ENCODE measurements at regions not wholly inside any gene's neighbourhood (a gene's known extent, or its start where the extent isn't known, plus 50 kb on each side); places are given as distances from the start of the nearest gene placed in this dataset.

- Histone ChIP-seq H3K36me3 (ENCODE audit: low read length) (no peaks in the 10 kb centered on the region), H3K4me2 (ENCODE audit: low read depth, low read length, poor library complexity, severe bottlenecking) (no peak overlapping the region), H3K79me2 (ENCODE audit: insufficient read depth, low read length) (no peaks in the 10 kb centered on the region), H3K4me3 (ENCODE audit: insufficient read depth, low read length, poor library complexity, severe bottlenecking) (no peak overlapping the region), H3K9ac (ENCODE audit: low read length) (no peak overlapping the region), H3K27ac (ENCODE audit: low read depth, low read length) (no peak overlapping the region), H3K27me3 (ENCODE audit: low read length) (no peaks in the 10 kb centered on the region), H3K9me2 (replicated peaks; ENCODE audit: insufficient read depth, low read length) (no peaks in the 10 kb centered on the region), H3F3A (ENCODE audit: insufficient read depth) (no peaks in the 10 kb centered on the region), H4K20me1 (ENCODE audit: low read depth, low read length) (no peaks in the 10 kb centered on the region), H2AFZ (ENCODE audit: low read depth, low read length, severe bottlenecking) (no peak overlapping the region), H3K9me3 (ENCODE audit: insufficient read depth, low read length) (no peaks in the 10 kb centered on the region)
- TF ChIP-seq EZH2phosphoT487 (conservative IDR thresholded peaks at IDR 0.05; ENCODE audit: low read length) (no peak), CTCF (IDR thresholded peaks at IDR 0.05; ENCODE audit: insufficient read depth, low read length, poor library complexity, severe bottlenecking) (no peak)
These were observed 212.8 kb upstream of the TNRC6C start for GRCh38 chr17:77745702-77746101.

- Histone ChIP-seq H3K4me3 (ENCODE audit: insufficient read depth, low read length, poor library complexity, severe bottlenecking) (no peak overlapping the region), H3K27me3 (ENCODE audit: low read length) (no peaks in the 10 kb centered on the region), H3K9ac (ENCODE audit: low read length) (no peak overlapping the region), H3F3A (ENCODE audit: insufficient read depth) (no peaks in the 10 kb centered on the region), H3K9me2 (replicated peaks; ENCODE audit: insufficient read depth, low read length) (no peaks in the 10 kb centered on the region), H3K4me2 (ENCODE audit: low read depth, low read length, poor library complexity, severe bottlenecking) (no peak overlapping the region), H3K36me3 (ENCODE audit: low read length) (no peaks in the 10 kb centered on the region), H2AFZ (ENCODE audit: low read depth, low read length, severe bottlenecking) (no peak overlapping the region), H3K79me2 (ENCODE audit: insufficient read depth, low read length) (no peaks in the 10 kb centered on the region), H3K9me3 (ENCODE audit: insufficient read depth, low read length) (no peaks in the 10 kb centered on the region), H3K27ac (ENCODE audit: low read depth, low read length) (no peak overlapping the region), H4K20me1 (ENCODE audit: low read depth, low read length) (no peaks in the 10 kb centered on the region)
- TF ChIP-seq CTCF (IDR thresholded peaks at IDR 0.05; ENCODE audit: insufficient read depth, low read length, poor library complexity, severe bottlenecking): no peak
- TF ChIP-seq EZH2phosphoT487 (conservative IDR thresholded peaks at IDR 0.05; ENCODE audit: low read length): no peak
These were observed 212.1 kb upstream of the TNRC6C start for GRCh38 chr17:77746393-77746792.

- no peaks in the 10 kb centered on the region for H3F3A ChIP-seq (ENCODE audit: insufficient read depth)
- H4K20me1 ChIP-seq (ENCODE audit: low read depth, low read length): no peaks in the 10 kb centered on the region
- H3K9me3 ChIP-seq (ENCODE audit: insufficient read depth, low read length): no peaks in the 10 kb centered on the region
- H3K9ac ChIP-seq (ENCODE audit: low read length): no peak overlapping the region
- H2AFZ ChIP-seq (ENCODE audit: low read depth, low read length, severe bottlenecking): no peak overlapping the region
- H3K9me2 ChIP-seq (replicated peaks; ENCODE audit: insufficient read depth, low read length): no peaks in the 10 kb centered on the region
- no peak overlapping the region for H3K4me2 ChIP-seq (ENCODE audit: low read depth, low read length, poor library complexity, severe bottlenecking)
- no peaks in the 10 kb centered on the region for H3K79me2 ChIP-seq (ENCODE audit: insufficient read depth, low read length)
- H3K27ac ChIP-seq (ENCODE audit: low read depth, low read length): no peak overlapping the region
- TF ChIP-seq EZH2phosphoT487 (conservative IDR thresholded peaks at IDR 0.05; ENCODE audit: low read length) (no peak), CTCF (IDR thresholded peaks at IDR 0.05; ENCODE audit: insufficient read depth, low read length, poor library complexity, severe bottlenecking) (no peak)
- no peaks in the 10 kb centered on the region for H3K27me3 ChIP-seq (ENCODE audit: low read length)
- H3K36me3 ChIP-seq (ENCODE audit: low read length): no peaks in the 10 kb centered on the region
- no peak overlapping the region for H3K4me3 ChIP-seq (ENCODE audit: insufficient read depth, low read length, poor library complexity, severe bottlenecking)
These were observed 211.5 kb upstream of the TNRC6C start for GRCh38 chr17:77746896-77747554.
